Globus pallidus (tissue), 1 donor: ENCODE measurements at regions not wholly inside any gene's neighbourhood (a gene's known extent, or its start where the extent isn't known, plus 50 kb on each side); places are given as distances from the start of the nearest gene placed in this dataset.
"Not testable (repeated sequence)": the region's sequence is repeated elsewhere in the genome, so short reads cannot be mapped to it uniquely, and the experiment has no call there.

Experiments
- DNase-seq: peaks from one replicate; pipeline ENCODE4 v3.0.0-alpha.2; 2015; ENCODE audit warnings: low spot score

DNA sequence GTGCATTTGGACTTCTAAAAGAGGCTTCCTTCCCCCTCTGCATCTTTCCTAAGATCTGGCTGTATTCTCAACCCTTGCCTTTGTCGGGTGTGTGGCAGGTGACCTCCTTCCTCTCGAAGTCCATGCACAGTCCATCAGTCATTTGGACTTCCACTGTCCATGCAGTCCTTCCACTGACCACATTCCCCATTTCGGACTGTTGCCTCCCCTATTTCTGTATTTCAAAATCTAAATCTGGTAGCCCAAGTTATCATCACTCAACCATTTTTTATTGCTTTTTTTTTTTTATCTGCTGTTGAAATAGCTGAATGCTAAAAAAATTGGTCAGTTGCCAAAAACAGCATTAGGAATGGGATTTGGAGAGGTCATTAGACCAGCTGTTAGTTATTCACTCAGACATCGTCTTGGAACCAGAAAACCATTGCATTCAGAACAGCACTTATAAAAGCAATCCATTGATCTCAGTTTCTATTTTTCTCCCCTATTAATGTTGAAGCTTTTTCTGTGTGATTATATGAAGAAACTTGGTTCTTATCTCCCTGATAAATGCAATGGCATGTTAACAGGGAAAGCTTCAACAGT, 575.6 kb downstream of the KIF20B start:
- DNase-seq, result no peak

GRCh38 chr10:90286406-90286805, 571.4 kb downstream of the HTR7 start:
- no peak for DNase-seq

- no peak for DNase-seq
Observed at GRCh38 chr10:90286941-90287340, 570.9 kb downstream of the HTR7 start.

DNA sequence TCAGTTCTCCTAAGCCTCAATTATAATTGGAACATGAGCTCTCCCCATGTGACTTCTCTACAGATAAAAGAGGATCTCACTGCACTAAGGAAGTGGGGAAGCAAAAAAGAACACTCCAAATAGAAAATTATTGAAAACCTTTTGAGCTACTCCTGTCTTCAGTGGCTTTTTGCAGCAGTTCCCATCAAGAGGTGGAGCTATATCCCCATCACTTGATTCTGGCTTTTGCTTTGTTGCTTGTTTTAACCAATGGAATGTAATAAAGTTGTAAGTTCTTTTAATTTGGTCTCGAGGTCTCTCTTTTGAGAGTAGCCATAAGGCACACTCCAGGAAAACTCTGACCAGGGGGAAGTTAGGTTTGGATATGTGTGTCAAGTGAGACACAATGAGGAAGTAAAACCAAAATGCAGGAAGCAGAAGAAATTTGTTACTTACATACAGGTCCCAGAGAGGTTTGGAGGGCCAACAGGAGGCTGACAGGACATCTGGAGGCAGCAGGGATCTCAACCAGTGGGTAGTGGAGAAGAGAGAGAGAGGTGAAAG, 569.4 kb downstream of the HTR7 start:
- DNase-seq, result peak; percentile 36

GRCh38 chr10:90289037-90289436, 568.8 kb downstream of the HTR7 start:
- peak; percentile 4 for DNase-seq

DNA sequence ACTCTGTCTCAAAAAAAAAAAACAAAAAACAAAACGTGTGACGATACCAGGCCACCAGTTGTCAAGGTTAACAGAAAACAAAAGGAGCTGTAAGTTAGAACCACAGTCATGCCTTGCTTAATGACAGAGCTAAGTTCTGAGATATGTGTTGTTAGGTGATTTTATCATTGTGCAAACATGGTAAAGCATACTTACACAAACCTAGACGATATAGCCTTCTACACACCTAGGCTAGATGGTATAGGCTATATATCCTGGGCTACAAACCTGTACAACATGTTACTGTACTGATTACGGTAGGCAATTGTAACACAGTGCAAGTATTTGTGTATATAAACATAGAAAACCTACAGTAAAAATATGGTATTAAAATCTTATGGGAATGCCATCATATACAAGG, 564.2 kb downstream of the HTR7 start:
- no peak for DNase-seq

- not testable (repeated sequence) for DNase-seq
Observed at GRCh38 chr10:90294821-90295540, 562.9 kb downstream of the HTR7 start.

DNA sequence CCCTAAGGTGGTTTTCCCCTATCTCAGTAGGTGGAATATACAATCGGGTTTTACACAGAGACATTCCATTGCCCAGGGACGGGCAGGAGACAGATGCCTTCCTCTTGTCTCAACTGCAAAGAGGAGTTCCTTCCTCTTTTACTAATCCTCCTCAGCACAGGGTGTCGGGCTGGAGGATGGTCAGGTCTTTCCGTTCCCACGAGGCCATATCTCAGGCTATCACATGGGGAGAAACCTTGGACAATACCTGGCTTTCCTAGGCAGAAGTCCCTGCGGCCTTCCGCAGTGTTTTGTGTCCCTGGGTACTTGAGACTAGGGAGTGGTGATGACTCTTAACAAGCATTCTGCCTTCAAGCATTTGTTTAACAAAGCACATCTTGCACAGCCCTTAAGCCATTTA, 555.8 kb downstream of the HTR7 start:
- not testable (repeated sequence) for DNase-seq

DNA sequence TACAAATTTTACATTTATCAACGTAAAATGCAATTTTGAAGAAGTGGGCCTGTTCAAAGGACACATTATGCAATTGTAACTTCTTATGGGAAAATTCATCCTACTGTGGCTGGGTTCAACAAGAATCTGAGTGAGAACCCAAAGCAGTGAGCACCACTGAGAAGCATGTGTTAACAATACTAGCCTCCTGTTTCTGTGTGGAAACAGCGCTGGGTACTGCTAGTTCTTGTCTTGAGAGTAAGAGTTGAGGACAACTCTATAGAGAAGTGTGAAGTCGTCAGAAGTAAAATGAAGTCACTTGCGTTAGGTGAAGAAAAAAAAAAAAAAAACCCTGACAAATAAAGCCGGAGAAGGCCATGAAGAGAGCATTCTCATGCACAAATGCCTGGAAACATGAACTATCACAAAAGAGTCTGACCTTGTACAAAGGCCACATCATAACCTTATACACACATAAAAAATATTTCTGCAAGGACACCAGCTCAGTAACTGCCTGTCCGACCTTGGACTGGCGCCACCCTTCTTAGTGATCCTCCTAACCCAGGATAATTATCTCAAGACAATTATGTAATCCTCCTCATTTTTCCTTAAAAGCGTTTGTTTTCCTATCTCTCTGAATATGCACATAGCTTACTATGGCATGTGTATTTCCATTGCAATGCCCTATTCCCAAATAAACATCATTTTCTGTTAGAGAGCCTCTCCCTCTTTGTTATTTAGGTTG, 554.9 kb downstream of the HTR7 start:
- no peak for DNase-seq

- DNase-seq, result no peak
Observed at GRCh38 chr10:90304533-90304932, 553.3 kb downstream of the HTR7 start.

DNA sequence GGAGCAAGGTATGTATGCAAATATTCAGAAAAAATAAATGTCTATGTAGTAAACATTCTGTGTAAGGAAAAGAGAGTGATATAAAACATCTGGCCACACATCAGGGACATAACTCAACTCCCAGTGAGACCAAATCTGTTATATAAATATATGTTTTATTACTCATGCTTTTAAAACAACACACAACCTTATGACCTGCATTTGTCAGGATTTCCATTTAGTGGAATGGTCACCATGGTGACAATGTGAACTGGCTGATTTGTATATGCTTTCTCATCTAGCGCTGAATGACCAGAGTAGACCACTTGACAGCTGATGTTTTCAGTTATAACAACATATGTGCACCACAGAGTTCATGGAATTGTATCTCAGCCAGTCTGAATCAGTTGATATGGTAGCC, 551.7 kb downstream of the HTR7 start:
- no peak for DNase-seq

DNA sequence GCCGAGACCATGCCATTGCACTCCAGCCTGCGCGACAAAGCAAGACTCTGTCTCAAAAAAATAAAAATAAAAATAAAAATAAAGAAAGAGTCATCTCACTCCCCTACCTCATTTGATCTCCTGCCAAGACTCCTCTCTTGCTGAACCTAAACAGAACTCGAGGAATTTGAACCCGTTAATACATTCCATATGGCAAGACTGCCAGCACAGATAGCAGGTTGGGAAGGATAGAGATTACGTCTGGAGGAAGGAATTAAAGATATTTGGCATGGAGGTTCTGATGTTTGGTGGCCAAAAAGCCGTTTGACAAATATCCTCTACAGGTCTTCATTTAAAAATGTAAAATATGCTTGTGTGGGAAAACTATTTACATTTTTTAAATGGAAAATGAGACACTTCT, 549.6 kb downstream of the HTR7 start:
- no peak for DNase-seq

GRCh38 chr10:90313576-90314325, 544.1 kb downstream of the HTR7 start:
- DNase-seq, result no peak

- no peak for DNase-seq
Observed at GRCh38 chr10:90314718-90315117, 543.1 kb downstream of the HTR7 start.

GRCh38 chr10:90317172-90317571, 540.7 kb downstream of the HTR7 start:
- no peak for DNase-seq

DNA sequence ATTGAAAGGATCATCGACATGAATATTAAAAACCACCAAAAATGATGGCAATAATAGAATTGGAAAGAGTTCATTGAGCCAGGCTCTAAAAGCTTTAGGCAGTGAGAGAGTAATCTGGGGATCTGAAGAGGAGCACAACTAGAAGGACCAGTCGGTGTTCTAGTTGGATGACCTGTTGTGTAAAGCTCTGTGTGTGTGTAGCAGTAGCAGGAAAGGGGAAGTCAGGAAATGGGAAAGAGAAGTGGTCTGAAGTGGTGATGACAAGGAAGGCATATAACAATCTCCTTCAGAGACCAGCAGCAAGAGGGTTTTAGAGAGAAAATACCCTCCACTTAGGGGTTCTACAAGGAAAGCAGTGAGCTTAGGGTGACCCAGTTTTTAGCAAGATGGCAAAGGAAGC, 539.2 kb downstream of the HTR7 start:
- DNase-seq, result no peak

GRCh38 chr10:90319188-90319914, 538.5 kb downstream of the HTR7 start:
- no peak for DNase-seq

- DNase-seq, result no peak
Observed at GRCh38 chr10:90321132-90321816, 536.6 kb downstream of the HTR7 start.

- no peak for DNase-seq
Observed at GRCh38 chr10:90326498-90327267, 531.2 kb downstream of the HTR7 start.

- no peak for DNase-seq
Observed at GRCh38 chr10:90327611-90328010, 530.2 kb downstream of the HTR7 start.
